Stimulated activated CD8-positive, alpha-beta memory T cell treated with anti-CD3 and anti-CD28 coated beads, Interleukin-4, amount 100 ng/mL, for 24 hours (primary cell): ENCODE measurements at regions not wholly inside any gene's neighbourhood (a gene's known extent, or its start where the extent isn't known, plus 50 kb on each side); places are given as distances from the start of the nearest gene placed in this dataset.

Source experiments
- DNase-seq: peaks from one replicate; pipeline ENCODE4 v3.0.0-alpha.2; 2020; ENCODE audit warnings: low read depth

- no peak for DNase-seq
These were observed 485.9 kb upstream of the GOT2 start for GRCh38 chr16:59220011-59220410.

- no peak for DNase-seq
These were observed 482.2 kb upstream of the GOT2 start for GRCh38 chr16:59216291-59216690.

DNA sequence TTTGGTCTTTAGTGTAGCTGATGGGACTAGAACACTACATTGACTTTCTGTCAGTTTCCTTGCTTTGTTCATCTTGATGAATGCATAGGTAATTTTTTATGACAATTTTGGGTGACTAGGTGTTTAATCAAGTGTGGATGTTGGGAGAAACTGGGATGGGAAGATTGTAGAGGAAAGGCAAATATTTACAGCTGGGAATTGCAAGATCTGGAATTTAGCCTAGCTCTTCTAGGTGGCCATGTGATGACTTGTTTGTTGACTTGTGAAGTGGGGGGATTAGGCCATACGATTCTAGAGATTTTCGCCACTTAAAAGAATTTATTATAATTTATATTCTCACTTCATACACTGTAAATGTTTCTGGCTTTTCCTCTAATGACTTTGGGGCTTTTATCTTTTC lies 480.3 kb upstream of the GOT2 start:
- DNase-seq, result no peak

- DNase-seq, result no peak
These were observed 479.8 kb upstream of the GOT2 start for GRCh38 chr16:59213952-59214351.

GRCh38 chr16:59212492-59213024 lies 478.4 kb upstream of the GOT2 start:
- no peak for DNase-seq

- no peak for DNase-seq
These were observed 476.9 kb upstream of the GOT2 start for GRCh38 chr16:59210955-59211541.

DNA sequence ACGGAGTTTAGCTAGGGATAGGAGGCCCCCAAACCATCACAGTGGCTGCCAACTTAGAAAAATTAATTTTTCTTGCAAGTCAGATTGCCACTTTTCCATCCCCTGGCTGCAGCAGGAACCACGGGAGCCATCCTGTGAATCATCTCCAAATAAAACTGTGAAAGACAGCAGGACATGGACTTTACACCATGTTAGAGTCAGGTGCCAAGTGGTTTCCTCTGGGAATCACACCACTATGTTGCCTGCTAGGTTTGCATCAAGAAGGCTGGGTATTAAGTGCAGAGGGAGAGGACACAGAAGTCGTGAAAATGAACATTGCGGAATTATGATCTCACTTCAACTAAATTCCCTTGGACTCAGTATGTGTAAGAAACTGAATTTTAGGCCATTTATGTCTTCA lies 471.3 kb upstream of the GOT2 start:
- DNase-seq, result no peak

GRCh38 chr16:59204589-59204988 lies 470.5 kb upstream of the GOT2 start:
- no peak for DNase-seq

- DNase-seq, result no peak
These were observed 468.2 kb upstream of the GOT2 start for GRCh38 chr16:59202233-59202862.

- no peak for DNase-seq
These were observed 467.7 kb upstream of the GOT2 start for GRCh38 chr16:59201821-59202220.

GRCh38 chr16:59201160-59201559 lies 467.0 kb upstream of the GOT2 start:
- DNase-seq, result no peak

GRCh38 chr16:59198487-59198886 lies 464.4 kb upstream of the GOT2 start:
- DNase-seq, result no peak

DNA sequence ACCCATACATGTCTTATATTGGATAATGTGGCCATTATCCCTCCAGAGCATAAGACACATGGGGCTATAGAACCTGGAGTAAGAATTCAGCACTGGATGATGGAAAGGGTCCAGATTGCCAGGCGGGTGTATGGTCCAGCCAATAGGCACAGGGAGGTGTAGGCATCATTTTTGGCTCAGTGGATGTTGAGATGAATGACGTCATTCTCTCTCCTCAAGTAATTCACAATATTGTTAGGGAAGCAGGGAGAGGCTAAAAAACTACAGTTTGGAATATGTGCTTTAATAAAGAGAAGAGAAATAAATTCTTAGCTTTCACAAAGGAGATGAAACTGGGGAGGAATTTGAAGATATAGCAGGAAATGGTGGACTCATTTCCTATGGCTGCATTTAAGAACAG lies 461.1 kb upstream of the GOT2 start:
- DNase-seq, result no peak

GRCh38 chr16:59193637-59194036 lies 459.5 kb upstream of the GOT2 start:
- no peak for DNase-seq

DNA sequence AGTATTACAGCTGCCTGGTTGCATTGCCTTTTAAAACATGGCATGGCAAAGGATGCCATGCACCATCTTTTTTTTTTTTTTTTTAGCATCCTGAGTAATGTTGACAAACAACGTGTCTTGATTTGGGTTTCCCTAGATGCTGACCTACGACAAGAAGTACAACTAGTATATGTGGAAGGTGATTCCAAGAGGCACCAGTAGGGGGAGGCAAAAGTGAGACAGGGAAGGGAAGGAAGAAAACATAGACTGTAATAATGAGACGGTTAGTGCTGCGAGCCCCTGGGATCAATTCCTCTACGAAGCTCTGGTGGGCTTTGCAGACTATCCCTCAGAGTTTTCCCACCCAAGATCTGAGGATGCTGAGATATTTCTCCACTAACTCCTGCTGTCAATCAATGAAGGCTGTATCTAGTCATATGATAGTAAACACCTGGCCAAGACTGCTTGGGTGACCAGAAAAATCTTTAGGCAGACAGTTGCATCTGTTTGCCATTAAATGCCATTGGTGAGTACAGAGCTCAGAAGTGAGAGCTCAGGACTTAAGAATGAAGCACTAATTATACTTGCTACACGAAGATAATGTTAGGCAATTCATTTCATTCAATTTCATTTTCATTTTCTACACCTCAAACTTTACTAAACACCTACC lies 458.6 kb upstream of the GOT2 start:
- peak; percentile 2 for DNase-seq

DNA sequence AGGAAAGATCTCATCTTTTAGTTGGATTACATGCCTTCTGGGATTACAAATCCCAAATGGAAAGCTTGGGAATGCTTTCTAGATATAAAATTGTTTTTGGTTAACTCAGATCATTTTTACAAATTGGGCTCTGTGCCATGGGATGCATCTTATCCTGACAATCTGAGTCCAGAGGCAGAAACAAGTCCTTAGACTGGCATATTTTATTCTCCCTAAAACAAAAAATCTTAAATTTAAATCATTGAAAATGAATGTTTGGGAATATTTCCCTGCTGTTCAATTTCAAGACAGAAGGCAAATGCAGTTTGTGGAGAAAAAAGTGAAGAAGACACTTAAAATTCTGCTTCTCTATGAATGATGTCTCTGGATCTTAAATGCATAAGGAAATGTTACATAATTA lies 456.6 kb upstream of the GOT2 start:
- no peak for DNase-seq

GRCh38 chr16:59188029-59188428 lies 453.9 kb upstream of the GOT2 start:
- no peak for DNase-seq

GRCh38 chr16:59181821-59182420 lies 447.8 kb upstream of the GOT2 start:
- no peak for DNase-seq

DNA sequence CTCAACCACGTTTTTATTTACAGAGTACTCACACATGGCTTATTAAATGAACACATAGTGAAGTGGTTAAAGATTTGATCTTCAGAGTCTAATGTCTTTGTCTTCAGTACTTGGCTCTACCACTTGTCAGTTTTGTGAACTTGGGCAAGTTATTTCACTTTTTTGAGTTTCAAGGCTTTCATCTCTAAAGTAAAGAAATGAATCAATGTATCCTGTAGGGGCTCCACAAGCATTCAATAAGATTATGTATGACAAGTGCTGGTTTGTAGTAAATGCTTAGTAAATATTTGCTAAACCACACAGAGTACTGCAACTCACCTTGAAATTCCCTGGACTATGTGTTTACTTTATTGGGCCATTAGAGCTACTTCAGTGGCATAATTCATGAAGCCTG lies 446.0 kb upstream of the GOT2 start:
- no peak for DNase-seq

DNA sequence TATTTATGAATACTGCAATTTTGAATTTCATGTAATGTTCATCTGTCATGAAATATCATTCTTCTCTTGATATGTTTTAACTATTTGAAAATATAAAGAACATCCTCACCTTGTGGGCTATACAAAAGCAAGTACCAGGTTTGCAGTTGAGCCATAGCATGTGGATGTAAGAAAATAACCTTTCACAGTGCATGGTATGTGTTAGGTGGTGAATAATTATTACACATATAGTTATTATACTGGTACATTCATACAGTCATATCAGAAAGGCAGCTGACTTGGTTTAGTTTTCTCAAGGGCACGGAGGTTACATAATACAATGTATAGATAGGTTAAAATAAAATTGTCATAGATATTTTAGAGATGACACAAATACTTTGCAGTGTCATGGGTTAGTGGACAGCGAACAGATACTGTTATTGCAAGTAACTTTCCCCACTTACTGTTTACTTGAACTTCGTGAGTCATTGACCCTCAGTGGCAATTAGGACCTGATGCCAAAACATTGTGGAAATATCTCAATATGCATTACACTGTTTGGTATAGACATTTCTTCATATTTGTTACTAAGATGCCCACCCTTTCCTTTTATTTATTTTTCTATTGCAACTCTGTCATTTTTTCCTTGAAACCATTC lies 445.4 kb upstream of the GOT2 start:
- DNase-seq, result no peak

- no peak for DNase-seq
These were observed 439.3 kb upstream of the GOT2 start for GRCh38 chr16:59173408-59173831.

- DNase-seq, result no peak
These were observed 436.1 kb upstream of the GOT2 start for GRCh38 chr16:59170099-59170712.
